Left ventricle myocardium inferior (tissue), 1 donor: ENCODE measurements at regions not wholly inside any gene's neighbourhood (a gene's known extent, or its start where the extent isn't known, plus 50 kb on each side); places are given as distances from the start of the nearest gene placed in this dataset.

Experiments
- DNase-seq: peaks from one replicate; pipeline ENCODE4 v3.0.0-alpha.2; 2020
- H3K27ac ChIP-seq: fragments of 200-600 bp; replicated peaks from 2 replicates; pipeline ENCODE4 v1.8.0; 2021
- H3K27me3 ChIP-seq: fragments of 200-600 bp; 2 replicates; pipeline ENCODE4 v1.8.0; 2021; ENCODE audit warnings: low read depth
- H3K36me3 ChIP-seq: fragments of 200-600 bp; 2 replicates; pipeline ENCODE4 v1.8.0; 2021
- H3K4me1 ChIP-seq: fragments of 200-600 bp; 2 replicates; pipeline ENCODE4 v1.8.0; 2021
- H3K4me3 ChIP-seq: fragments of 200-600 bp; 2 replicates; pipeline ENCODE4 v1.8.0; 2021; ENCODE audit warnings: mild to moderate bottlenecking, moderate library complexity
- H3K9me3 ChIP-seq: fragments of 200-600 bp; replicated peaks from 2 replicates; pipeline ENCODE4 v1.8.0; 2021
- intact Hi-C: fragments of 100-400 bp; cut with micrococcal nuclease; formaldehyde crosslinking; loops from one replicate; pipeline ENCODE4 v1.11.0; 2022
- TF ChIP-seq, protein P1 (sequence below): fragments of 200-600 bp; IDR thresholded peaks from 2 replicates; pipeline ENCODE4 v1.8.0; 2021; ENCODE audit warnings: antibody characterized with exemption, mild to moderate bottlenecking, borderline replicate concordance
- donor health status: DM: no; HTN: yes; CAD: no; lungs with severe emphysema.

DNA sequence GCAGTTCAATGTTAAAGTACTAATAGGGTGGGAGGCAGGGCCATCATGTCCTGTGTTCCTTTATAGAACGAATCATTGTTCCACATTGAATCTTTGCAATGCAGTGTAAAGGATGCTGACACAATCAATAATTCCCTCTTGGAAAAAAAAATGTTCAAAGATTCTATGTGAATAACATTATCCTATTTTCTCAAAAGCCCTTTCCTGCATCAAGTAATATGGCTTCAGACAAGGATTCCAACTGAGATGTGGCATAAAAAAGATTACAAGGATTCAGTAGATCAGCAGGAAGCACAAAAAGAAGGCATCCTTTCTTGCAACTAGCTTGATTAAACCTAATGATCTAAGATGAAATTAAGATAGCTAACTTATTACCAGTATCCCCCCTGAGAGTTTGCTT is 454.0 kb upstream of the CADM2 start:
- TF ChIP-seq, protein P1, sequence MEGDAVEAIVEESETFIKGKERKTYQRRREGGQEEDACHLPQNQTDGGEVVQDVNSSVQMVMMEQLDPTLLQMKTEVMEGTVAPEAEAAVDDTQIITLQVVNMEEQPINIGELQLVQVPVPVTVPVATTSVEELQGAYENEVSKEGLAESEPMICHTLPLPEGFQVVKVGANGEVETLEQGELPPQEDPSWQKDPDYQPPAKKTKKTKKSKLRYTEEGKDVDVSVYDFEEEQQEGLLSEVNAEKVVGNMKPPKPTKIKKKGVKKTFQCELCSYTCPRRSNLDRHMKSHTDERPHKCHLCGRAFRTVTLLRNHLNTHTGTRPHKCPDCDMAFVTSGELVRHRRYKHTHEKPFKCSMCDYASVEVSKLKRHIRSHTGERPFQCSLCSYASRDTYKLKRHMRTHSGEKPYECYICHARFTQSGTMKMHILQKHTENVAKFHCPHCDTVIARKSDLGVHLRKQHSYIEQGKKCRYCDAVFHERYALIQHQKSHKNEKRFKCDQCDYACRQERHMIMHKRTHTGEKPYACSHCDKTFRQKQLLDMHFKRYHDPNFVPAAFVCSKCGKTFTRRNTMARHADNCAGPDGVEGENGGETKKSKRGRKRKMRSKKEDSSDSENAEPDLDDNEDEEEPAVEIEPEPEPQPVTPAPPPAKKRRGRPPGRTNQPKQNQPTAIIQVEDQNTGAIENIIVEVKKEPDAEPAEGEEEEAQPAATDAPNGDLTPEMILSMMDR = no peak
- H3K4me1 ChIP-seq = no peaks in the 10 kb centered on the region
- no peaks in the 10 kb centered on the region for H3K36me3 ChIP-seq
- DNase-seq = no peak
- H3K27ac ChIP-seq = no peak overlapping the region
- intact Hi-C loops = no loop called here
- H3K27me3 ChIP-seq = no peaks in the 10 kb centered on the region
- no peak overlapping the region for H3K4me3 ChIP-seq
- peaks cover 4% of the 10 kb centered on the region for H3K9me3 ChIP-seq

DNA sequence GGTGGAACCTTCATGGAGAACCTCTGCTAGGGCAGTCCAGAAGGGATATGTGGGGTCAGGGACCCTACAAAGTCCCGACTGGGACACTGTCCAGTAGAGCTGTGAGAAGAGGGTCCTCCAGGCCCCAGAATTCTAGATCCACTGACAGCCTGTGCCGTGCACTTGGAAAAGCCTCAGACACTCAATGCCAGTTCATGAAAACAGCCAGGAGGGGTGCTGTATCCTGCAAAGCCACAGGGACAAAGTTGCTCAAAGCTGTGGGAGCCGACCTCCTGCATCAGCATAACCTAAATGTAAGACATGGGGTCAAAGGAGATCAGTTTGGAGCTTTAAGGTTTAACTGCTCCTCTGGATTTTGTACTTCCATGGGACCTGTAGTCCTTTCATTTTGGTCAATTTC is 448.8 kb upstream of the CADM2 start:
- TF ChIP-seq, protein P1 = no peak
- intact Hi-C loops = no loop called here
- DNase-seq = no peak
- no peak overlapping the region for H3K4me3 ChIP-seq
- H3K4me1 ChIP-seq = no peaks in the 10 kb centered on the region
- H3K9me3 ChIP-seq = peaks cover 34% of the 10 kb centered on the region
- no peaks in the 10 kb centered on the region for H3K27me3 ChIP-seq
- no peak overlapping the region for H3K27ac ChIP-seq
- no peaks in the 10 kb centered on the region for H3K36me3 ChIP-seq

DNA sequence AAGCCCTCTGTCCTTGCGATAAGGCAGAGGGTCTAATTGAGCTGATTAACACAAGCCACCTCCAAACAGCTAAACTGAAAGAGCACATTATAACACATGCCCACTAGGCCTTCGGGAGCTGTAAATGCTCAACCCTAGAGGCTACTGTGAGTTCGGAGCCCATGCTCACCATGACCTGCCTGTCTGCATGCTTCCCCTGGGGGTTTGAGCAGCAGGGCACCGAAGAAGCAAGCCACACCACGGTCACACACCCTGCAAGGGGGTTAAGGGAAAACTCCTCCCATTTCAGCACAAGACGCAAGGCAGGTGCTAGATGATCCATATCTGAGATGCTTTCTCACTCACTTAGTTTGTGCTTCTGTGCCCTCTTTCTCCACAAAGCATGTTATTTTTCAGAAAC is 435.9 kb upstream of the CADM2 start:
- Histone ChIP-seq H3K9me3 (peaks cover 29% of the 10 kb centered on the region), H3K4me3 (no peak overlapping the region), H3K4me1 (no peaks in the 10 kb centered on the region), H3K27ac (no peak overlapping the region), H3K27me3 (no peaks in the 10 kb centered on the region), H3K36me3 (no peaks in the 10 kb centered on the region)
- intact Hi-C loops = no loop called here
- TF ChIP-seq, protein P1 = no peak
- no peak for DNase-seq

DNA sequence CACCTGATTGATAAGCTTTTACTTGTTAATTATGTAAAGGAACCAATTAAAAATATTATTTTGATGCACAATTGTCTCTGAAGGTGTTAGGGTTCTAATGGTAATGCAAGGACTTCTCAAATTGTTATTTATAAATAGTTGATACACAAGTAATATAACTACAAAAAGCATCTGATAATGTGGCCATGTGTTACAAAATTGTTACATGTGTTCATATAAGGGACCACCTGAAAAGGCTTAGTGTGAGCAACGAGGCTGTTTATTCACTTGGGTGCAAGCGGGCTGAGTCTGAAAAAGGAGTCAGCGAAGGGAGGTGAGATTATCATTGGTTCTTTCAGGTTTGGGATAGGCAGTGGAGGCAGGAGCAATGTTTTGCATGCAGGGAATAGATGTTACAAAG is 421.9 kb upstream of the CADM2 start:
- Histone ChIP-seq H3K36me3 (no peaks in the 10 kb centered on the region), H3K4me1 (no peaks in the 10 kb centered on the region), H3K4me3 (no peak overlapping the region), H3K27me3 (no peaks in the 10 kb centered on the region), H3K27ac (no peak overlapping the region), H3K9me3 (peaks cover 29% of the 10 kb centered on the region)
- TF ChIP-seq, protein P1 = no peak
- intact Hi-C loops = no loop called here
- no peak for DNase-seq

DNA sequence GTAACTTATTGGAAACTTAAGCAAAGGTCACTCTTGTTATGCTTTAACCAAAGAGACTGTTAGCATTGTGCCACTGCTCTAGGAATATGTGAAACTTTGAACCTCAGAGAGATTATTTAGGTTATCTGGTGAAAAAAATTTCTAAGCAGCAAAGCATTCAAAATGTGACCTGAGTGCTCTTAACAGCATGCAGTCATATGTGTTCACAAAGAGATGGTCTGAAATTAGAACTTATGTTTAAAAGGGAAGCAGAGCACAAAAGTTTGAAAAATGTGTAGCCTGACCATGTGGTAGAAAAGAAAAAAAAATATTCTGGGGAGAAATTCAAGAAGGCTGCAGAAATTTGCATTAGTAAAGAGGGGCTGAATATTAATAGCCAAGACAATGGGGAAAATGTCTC is 420.2 kb upstream of the CADM2 start:
- Histone ChIP-seq H3K27ac (no peak overlapping the region), H3K27me3 (no peaks in the 10 kb centered on the region), H3K36me3 (no peaks in the 10 kb centered on the region), H3K9me3 (peaks cover 35% of the 10 kb centered on the region), H3K4me1 (no peaks in the 10 kb centered on the region), H3K4me3 (no peak overlapping the region)
- TF ChIP-seq, protein P1 = no peak
- intact Hi-C loops = no loop called here
- no peak for DNase-seq

DNA sequence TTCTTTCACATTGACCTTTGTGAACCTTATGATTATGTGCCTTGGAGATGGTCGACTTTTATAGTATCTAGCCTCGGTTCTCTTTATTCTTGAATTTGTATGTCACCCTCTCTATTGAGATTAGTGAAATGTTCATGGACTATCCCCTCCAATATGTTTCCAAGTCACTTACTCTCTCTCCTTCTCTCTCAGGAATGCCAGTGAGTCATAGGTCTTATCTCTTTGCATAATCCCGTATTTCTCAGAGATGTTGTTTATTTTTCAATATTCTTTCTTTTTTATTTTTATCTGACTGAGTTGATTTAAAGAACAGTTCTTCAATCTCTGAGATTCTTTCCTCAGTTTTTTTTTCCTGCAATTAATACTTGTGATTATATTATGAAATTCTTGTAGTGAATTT is 411.6 kb upstream of the CADM2 start:
- Histone ChIP-seq H3K4me1 (peaks cover 3% of the 10 kb centered on the region), H3K27me3 (no peaks in the 10 kb centered on the region), H3K27ac (no peak overlapping the region), H3K9me3 (peaks cover 11% of the 10 kb centered on the region), H3K4me3 (no peak overlapping the region), H3K36me3 (no peaks in the 10 kb centered on the region)
- TF ChIP-seq, protein P1 = no peak
- DNase-seq = no peak
- intact Hi-C loops = loop anchor here (10.0 kb wide), 1 partner anchor 1028 kb away; no protein-coding TSS in a partner anchor
